Endothelial cell (in vitro differentiated cells): ENCODE measurements at regions not wholly inside any gene's neighbourhood (a gene's known extent, or its start where the extent isn't known, plus 50 kb on each side); places are given as distances from the start of the nearest gene placed in this dataset.

ENCODE experiments used
- DNase-seq: peaks from one replicate; pipeline ENCODE4 v3.0.0; 2021; ENCODE audit warnings: low spot score
- H3K27ac Mint-ChIP-seq: one replicate; pipeline ENCODE4 v1.8.0; 2021; ENCODE audit warnings: mixed read lengths, inconsistent platforms; ENCODE audit not compliant: unreplicated experiment
- H3K27me3 Mint-ChIP-seq: one replicate; pipeline ENCODE4 v1.8.0; 2021; ENCODE audit warnings: mild to moderate bottlenecking, moderate library complexity, mixed read lengths, inconsistent platforms; ENCODE audit not compliant: unreplicated experiment
- H3K36me3 Mint-ChIP-seq: one replicate; pipeline ENCODE4 v1.8.0; 2021; ENCODE audit warnings: mild to moderate bottlenecking, low read depth, mixed read lengths, inconsistent platforms; ENCODE audit not compliant: unreplicated experiment
- H3K4me1 Mint-ChIP-seq: one replicate; pipeline ENCODE4 v1.8.0; 2021; ENCODE audit warnings: mild to moderate bottlenecking, mixed read lengths, inconsistent platforms; ENCODE audit not compliant: unreplicated experiment
- H3K4me3 Mint-ChIP-seq: one replicate; pipeline ENCODE4 v1.8.0; 2021; ENCODE audit warnings: mild to moderate bottlenecking, mixed read lengths, inconsistent platforms; ENCODE audit not compliant: unreplicated experiment
- H3K9me3 Mint-ChIP-seq: one replicate; pipeline ENCODE4 v1.8.0; 2021; ENCODE audit warnings: mixed read lengths, inconsistent platforms; ENCODE audit not compliant: unreplicated experiment
- TF ChIP-seq, protein P1 (sequence below): fragments of 200-600 bp; sonication (generic); IDR thresholded peaks from one replicate; pipeline ENCODE4 v1.5.0; 2021; ENCODE audit warnings: antibody characterized with exemption; ENCODE audit not compliant: unreplicated experiment

DNA sequence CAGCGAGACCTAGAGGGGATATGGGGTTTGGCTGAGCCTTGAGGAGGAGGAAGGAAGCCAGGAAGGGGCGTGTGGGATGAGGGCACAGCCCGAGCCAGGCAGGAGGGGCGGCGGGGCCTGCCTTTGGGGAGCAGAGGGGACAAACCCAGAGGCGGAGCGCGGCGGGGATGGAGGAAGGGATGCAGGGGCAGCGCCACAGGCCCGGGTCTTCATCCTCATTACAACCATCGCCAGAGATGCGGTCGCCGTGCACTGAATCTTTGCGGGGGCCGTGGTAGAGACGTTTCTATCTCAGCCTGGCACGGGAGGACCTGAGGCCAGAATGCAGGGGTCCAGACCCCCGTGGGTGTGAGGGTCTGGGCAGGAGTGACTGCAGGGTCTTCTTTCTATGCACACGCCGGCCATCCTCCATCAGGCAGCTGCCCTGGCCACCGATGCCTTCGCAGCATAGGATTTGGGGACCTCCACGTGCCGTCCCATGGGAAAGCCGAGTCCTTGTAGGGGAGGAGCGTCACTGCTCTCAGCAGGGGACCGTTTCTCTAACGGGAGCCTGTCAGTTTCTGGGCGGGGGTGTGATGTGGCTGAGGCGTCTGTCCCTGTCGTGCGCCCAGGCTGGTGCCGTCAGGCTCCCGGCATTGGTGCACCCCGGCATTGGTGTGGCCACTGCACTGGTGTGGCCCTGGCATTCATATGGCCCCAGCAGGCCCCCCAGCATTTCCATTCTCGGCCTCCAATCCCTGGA, 1267.9 kb downstream of the BRD1 start:
- H3K27ac Mint-ChIP-seq = no peak overlapping the region
- peaks cover 3% of the 10 kb centered on the region for H3K27me3 Mint-ChIP-seq
- DNase-seq = no peak
- H3K4me1 Mint-ChIP-seq = no peaks in the 10 kb centered on the region
- no peaks in the 10 kb centered on the region for H3K9me3 Mint-ChIP-seq
- no peak overlapping the region for H3K4me3 Mint-ChIP-seq
- TF ChIP-seq, protein P1, sequence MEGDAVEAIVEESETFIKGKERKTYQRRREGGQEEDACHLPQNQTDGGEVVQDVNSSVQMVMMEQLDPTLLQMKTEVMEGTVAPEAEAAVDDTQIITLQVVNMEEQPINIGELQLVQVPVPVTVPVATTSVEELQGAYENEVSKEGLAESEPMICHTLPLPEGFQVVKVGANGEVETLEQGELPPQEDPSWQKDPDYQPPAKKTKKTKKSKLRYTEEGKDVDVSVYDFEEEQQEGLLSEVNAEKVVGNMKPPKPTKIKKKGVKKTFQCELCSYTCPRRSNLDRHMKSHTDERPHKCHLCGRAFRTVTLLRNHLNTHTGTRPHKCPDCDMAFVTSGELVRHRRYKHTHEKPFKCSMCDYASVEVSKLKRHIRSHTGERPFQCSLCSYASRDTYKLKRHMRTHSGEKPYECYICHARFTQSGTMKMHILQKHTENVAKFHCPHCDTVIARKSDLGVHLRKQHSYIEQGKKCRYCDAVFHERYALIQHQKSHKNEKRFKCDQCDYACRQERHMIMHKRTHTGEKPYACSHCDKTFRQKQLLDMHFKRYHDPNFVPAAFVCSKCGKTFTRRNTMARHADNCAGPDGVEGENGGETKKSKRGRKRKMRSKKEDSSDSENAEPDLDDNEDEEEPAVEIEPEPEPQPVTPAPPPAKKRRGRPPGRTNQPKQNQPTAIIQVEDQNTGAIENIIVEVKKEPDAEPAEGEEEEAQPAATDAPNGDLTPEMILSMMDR = no peak
- no peaks in the 10 kb centered on the region for H3K36me3 Mint-ChIP-seq

DNA sequence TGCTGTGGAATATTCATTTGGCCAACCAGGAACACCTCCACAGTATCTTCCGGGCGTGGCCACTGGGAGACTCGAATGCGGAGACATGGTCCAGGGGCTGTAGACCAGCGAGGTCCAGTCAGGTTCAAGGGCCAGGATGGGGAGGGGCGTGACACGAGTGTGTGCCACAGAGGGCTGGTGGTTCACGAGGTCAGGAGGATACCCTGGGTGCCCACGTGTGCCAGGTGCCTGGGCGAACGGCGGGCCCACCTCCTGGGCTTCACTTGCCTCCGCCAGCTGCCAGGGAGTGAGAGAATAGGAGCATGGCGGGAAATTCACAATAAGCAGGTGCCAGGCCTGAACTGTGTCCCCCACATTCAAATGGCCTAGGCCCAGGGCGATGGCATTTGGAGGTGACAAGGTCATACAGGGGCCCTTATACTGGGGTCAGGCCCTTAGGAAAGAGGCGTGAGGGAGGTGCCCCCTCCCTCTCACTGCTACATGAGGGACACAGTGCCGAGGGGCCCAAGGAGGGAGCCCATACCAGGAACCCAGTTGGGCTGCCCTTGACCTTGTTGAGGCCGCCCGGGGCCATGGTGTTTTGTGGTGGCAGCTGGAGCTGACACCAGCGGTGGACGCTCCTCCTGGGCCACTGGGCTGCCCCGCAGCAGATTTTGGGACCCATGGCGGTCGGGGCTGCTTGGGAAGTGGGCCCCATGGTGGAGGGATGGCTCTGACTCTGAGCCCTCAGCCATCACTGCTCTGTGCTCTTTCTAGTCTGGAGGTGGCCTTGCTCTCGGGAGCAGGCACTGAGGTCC, 1268.9 kb downstream of the BRD1 start:
- no peaks in the 10 kb centered on the region for H3K36me3 Mint-ChIP-seq
- H3K4me1 Mint-ChIP-seq = no peaks in the 10 kb centered on the region
- no peak for DNase-seq
- H3K27me3 Mint-ChIP-seq = peaks cover 3% of the 10 kb centered on the region
- no peak overlapping the region for H3K4me3 Mint-ChIP-seq
- TF ChIP-seq, protein P1 = no peak
- no peaks in the 10 kb centered on the region for H3K9me3 Mint-ChIP-seq
- H3K27ac Mint-ChIP-seq = no peak overlapping the region

DNA sequence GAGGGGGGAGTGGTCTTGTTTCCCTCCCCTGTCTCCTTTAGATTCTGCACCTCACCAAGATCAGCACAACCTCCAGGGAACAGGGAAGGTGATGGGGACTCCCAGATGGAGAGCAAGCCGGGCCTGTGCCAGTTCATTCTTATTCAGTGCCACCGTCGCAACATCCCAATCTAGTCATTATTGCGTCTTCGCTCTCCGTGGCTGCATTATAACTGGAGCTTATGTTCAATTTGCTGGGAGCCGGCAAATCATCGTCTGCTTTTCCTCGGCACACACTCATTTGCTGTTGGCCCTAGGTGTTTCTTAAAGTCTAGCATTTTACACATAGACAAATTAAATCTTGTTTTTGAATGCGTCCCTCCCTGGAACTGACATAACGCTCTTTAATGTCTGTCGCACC, 1269.7 kb downstream of the BRD1 start:
- Mint-ChIP-seq H3K4me1 (no peaks in the 10 kb centered on the region), H3K4me3 (no peak overlapping the region), H3K36me3 (no peaks in the 10 kb centered on the region), H3K9me3 (no peaks in the 10 kb centered on the region), H3K27ac (no peak overlapping the region), H3K27me3 (peaks cover 3% of the 10 kb centered on the region)
- no peak for DNase-seq
- TF ChIP-seq, protein P1 = no peak

DNA sequence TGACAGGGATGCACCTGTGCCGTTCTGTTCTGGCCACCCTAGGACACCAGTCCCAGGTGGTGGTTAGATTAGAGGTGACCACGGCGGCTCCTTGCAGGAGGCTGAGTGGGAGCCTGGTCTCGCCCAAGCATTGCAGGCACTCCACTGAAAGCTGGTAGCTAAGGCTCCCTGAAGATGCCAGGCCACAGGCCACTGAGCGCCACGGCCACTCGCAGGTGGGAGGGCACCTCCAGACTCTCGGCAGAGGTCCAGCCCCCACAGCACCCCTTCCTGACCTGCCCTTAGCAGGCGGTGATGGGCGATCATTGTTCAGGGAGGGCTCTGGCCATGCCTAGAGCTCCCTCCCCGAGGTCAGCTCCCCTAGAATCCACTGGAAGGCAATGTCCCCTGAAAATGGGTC, 1270.2 kb downstream of the BRD1 start:
- no peaks in the 10 kb centered on the region for H3K9me3 Mint-ChIP-seq
- no peaks in the 10 kb centered on the region for H3K4me1 Mint-ChIP-seq
- DNase-seq = no peak
- H3K27me3 Mint-ChIP-seq = peaks cover 3% of the 10 kb centered on the region
- H3K27ac Mint-ChIP-seq = no peak overlapping the region
- H3K4me3 Mint-ChIP-seq = no peak overlapping the region
- H3K36me3 Mint-ChIP-seq = no peaks in the 10 kb centered on the region
- TF ChIP-seq, protein P1 = no peak

DNA sequence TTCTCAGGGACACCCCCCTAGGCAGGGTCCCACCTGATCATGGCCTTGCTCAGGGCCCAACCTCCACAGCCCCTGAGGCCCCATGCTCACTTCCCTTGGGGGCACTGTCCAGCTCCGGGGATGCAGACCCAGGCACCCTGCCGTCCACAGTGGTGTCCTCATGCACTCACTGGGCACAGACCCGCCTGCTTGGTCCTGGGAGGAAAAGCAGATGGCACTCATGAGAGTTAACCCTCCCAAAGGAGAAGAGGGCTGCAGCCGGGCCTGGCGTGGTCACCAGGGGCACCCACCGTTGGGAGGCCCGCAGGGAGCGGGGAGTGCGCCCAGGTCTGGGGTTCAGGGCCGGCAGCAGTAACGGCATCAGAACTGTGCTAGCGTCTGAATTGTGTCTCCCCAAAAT, 1270.9 kb downstream of the BRD1 start:
- TF ChIP-seq, protein P1 = no peak
- Mint-ChIP-seq H3K27ac (no peak overlapping the region), H3K4me3 (no peak overlapping the region), H3K9me3 (no peaks in the 10 kb centered on the region), H3K36me3 (no peaks in the 10 kb centered on the region), H3K4me1 (no peaks in the 10 kb centered on the region), H3K27me3 (peaks cover 3% of the 10 kb centered on the region)
- no peak for DNase-seq
